ENCODE measurements at regions not wholly inside any gene's neighbourhood (a gene's known extent, or its start where the extent isn't known, plus 50 kb on each side); places are given as distances from the start of the nearest gene placed in this dataset.

DNA sequence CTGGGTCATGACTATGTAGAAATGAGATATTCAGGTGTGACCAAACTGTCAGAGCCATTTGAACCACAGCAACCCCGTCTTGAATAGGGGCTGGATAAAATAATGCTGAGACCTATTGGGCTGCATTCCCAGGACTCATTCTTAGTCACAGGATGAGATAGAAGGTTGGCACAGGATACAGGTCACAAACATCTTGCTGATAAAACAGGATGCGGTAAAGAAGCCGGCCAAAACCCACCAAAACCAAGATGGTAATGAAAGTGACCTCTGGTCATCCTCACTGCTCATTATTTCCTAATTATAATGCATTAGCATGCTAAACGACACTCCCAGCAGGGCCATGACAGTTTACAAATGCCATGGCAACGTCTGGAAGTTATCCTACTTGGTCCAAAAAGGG, 545.5 kb downstream of the TMEM114 start:
- ChIA-PET CTCF (no interaction called here), RAD21 (ENCODE audit: low non-redundant PET in 1 of 2, low total read pairs in 2 of 2, uncharacterized antibody in 2 of 2, unreplicated experiment in 2 of 2) (no interaction called here), POLR2A (no interaction called here)
- Histone ChIP-seq H3K4me1 (ENCODE audit: control insufficient read depth in 1 of 2, insufficient read depth in 2 of 2, low read length in 2 of 2) (no peaks in the 10 kb centered on the region), H2AFZ (ENCODE audit: low read depth, low read length, poor library complexity, severe bottlenecking) (no peak overlapping the region), H3K4me3 (replicated peaks in 1 of 2; ENCODE audit: low read depth in 1 of 2, low read length in 2 of 2) (no peak overlapping the region), H3K36me3 (ENCODE audit: control insufficient read depth in 1 of 2, insufficient read depth in 2 of 2, low read length in 2 of 2) (no peaks in the 10 kb centered on the region), H3K27me3 (ENCODE audit: insufficient read depth, low read length) (no peaks in the 10 kb centered on the region), H3K9me3 (ENCODE audit: control insufficient read depth in 1 of 2, insufficient read depth in 1 of 2, low read depth in 1 of 2, low read length in 2 of 2) (peaks cover 0 to 16% of the 10 kb centered on the region in 2 experiments; a peak in 2 of 4 replicates), H3K27ac (ENCODE audit: low read depth, low read length) (no peak overlapping the region), H3K9me2 (ENCODE audit: insufficient read depth) (no peaks in the 10 kb centered on the region), H3K79me2 (ENCODE audit: insufficient read depth, low read length) (no peaks in the 10 kb centered on the region), H3K4me2 (ENCODE audit: low read length) (no peak overlapping the region), H4K20me1 (ENCODE audit: insufficient read depth) (no peaks in the 10 kb centered on the region), H3K9ac (ENCODE audit: low read length) (no peak overlapping the region)
- no TSS peak for BruUV-seq (replicated peaks)
- TF ChIP-seq CBX3 (IDR thresholded peaks at IDR 0.05; ENCODE audit: low read depth), result no peak
- TF ChIP-seq ZNF274 (IDR thresholded peaks at IDR 0.05; ENCODE audit: low read depth, low read length), result no peak
- TF ChIP-seq ZFX (IDR thresholded peaks at IDR 0.05), result no peak
- TF ChIP-seq, protein P1, sequence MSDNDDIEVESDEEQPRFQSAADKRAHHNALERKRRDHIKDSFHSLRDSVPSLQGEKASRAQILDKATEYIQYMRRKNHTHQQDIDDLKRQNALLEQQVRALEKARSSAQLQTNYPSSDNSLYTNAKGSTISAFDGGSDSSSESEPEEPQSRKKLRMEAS (IDR thresholded peaks at IDR 0.05), result no peak
- no peak for TF ChIP-seq JUND (IDR thresholded peaks at IDR 0.05)
- TF ChIP-seq, protein P2, sequence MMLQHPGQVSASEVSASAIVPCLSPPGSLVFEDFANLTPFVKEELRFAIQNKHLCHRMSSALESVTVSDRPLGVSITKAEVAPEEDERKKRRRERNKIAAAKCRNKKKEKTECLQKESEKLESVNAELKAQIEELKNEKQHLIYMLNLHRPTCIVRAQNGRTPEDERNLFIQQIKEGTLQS (IDR thresholded peaks at IDR 0.05), result no peak
- TF ChIP-seq, protein P3, sequence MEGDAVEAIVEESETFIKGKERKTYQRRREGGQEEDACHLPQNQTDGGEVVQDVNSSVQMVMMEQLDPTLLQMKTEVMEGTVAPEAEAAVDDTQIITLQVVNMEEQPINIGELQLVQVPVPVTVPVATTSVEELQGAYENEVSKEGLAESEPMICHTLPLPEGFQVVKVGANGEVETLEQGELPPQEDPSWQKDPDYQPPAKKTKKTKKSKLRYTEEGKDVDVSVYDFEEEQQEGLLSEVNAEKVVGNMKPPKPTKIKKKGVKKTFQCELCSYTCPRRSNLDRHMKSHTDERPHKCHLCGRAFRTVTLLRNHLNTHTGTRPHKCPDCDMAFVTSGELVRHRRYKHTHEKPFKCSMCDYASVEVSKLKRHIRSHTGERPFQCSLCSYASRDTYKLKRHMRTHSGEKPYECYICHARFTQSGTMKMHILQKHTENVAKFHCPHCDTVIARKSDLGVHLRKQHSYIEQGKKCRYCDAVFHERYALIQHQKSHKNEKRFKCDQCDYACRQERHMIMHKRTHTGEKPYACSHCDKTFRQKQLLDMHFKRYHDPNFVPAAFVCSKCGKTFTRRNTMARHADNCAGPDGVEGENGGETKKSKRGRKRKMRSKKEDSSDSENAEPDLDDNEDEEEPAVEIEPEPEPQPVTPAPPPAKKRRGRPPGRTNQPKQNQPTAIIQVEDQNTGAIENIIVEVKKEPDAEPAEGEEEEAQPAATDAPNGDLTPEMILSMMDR (IDR thresholded peaks at IDR 0.05 in 2 of 3, conservative IDR thresholded peaks at IDR 0.05 in 1 of 3; ENCODE audit: borderline replicate concordance in 1 of 3, insufficient read depth in 1 of 3, low read depth in 2 of 3, low read length in 2 of 3), result no peak
- no peak for TF ChIP-seq RAD21 (IDR thresholded peaks at IDR 0.05; ENCODE audit: low read depth)
- TF ChIP-seq FOSL1 (IDR thresholded peaks at IDR 0.05; ENCODE audit: low read depth), result no peak
- no peak for TF ChIP-seq YY1 (IDR thresholded peaks at IDR 0.05; ENCODE audit: extremely low read depth, insufficient replicate concordance, low read depth, low read length)
- TF ChIP-seq, protein P4, sequence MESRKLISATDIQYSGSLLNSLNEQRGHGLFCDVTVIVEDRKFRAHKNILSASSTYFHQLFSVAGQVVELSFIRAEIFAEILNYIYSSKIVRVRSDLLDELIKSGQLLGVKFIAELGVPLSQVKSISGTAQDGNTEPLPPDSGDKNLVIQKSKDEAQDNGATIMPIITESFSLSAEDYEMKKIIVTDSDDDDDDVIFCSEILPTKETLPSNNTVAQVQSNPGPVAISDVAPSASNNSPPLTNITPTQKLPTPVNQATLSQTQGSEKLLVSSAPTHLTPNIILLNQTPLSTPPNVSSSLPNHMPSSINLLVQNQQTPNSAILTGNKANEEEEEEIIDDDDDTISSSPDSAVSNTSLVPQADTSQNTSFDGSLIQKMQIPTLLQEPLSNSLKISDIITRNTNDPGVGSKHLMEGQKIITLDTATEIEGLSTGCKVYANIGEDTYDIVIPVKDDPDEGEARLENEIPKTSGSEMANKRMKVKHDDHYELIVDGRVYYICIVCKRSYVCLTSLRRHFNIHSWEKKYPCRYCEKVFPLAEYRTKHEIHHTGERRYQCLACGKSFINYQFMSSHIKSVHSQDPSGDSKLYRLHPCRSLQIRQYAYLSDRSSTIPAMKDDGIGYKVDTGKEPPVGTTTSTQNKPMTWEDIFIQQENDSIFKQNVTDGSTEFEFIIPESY (IDR thresholded peaks at IDR 0.05; ENCODE audit: extremely low read depth, insufficient replicate concordance, low read length), result no peak
- TF ChIP-seq EZH2 (IDR thresholded peaks at IDR 0.05), result no peak
- no peak for TF ChIP-seq CEBPB (IDR thresholded peaks at IDR 0.05; ENCODE audit: low read depth)
- TF ChIP-seq POLR2A (IDR thresholded peaks at IDR 0.05; ENCODE audit: borderline replicate concordance, extremely low read depth, insufficient read depth, insufficient read length), result no peak
- TF ChIP-seq ELF1 (IDR thresholded peaks at IDR 0.05; ENCODE audit: borderline replicate concordance, low read depth), result no peak
- no peak for TF ChIP-seq SP1 (IDR thresholded peaks at IDR 0.05; ENCODE audit: low read depth)
- TF ChIP-seq EGR1 (IDR thresholded peaks at IDR 0.05; ENCODE audit: low read depth), result no peak
- ATAC-seq, result no peak
- intact Hi-C loops (cut with micrococcal nuclease), result no loop called here
- DNase-seq (ENCODE audit: low read depth, low spot score), result no peak

Data from HCT116 (cell line).